ENCODE measurements at regions not wholly inside any gene's neighbourhood (a gene's known extent, or its start where the extent isn't known, plus 50 kb on each side); places are given as distances from the start of the nearest gene placed in this dataset.

DNA sequence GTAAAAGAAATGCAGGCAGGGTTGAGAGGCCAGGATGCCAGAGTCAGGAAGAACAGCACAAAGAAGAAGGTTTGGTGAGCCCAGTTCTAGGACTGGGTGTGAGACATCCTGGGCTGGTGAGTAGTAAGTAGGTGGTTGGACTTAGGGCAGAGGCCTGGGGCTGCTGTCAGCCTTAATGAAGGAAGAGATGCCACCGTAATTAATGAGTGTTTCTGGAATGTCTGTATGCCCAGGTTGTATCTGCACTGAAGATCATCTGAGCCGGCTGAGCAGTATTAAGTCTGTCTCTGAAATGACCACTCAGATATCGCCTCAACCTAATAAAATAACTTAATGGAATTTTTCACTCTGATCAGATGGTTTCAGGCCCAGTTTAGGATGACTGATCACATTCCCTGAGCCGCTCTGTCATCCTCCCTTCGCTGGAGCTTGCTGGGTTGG, 532.9 kb upstream of the IL12A start:
- TF ChIP-seq CTCF (IDR thresholded peaks at IDR 0.05; ENCODE audit: low read length): no peak
- no peak for TF ChIP-seq EZH2 (optimal IDR thresholded peaks at IDR 0.05; ENCODE audit: low read depth, low read length)
- no peak for TF ChIP-seq EZH2phosphoT487 (IDR thresholded peaks at IDR 0.05; ENCODE audit: low read length)

Data from MM.1S (cell line).